ENCODE measurements at regions not wholly inside any gene's neighbourhood (a gene's known extent, or its start where the extent isn't known, plus 50 kb on each side); places are given as distances from the start of the nearest gene placed in this dataset.

DNA sequence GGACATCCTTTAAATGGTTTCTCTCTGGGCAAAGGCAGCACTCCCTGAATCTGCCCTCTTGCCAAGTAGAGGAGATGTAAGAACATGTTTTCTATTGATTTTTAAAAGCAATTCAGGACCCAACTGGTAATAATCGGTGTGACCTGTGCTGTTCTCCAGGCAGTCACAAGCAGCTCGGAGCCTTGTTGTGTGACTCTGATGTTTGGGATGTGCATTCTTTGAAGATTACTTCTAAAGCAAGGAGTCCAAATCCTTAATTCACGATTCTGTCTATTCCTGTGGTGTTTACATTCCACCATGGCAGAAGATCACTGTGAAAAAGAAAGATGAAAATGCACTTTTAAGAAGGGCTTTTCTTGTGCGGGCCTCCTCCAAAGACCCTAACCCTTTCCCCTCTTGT, 122.3 kb upstream of the ZNF536 start:
- H3K27ac ChIP-seq, result no peak overlapping the region
- no peaks in the 10 kb centered on the region for H3K27me3 ChIP-seq
- no peaks in the 10 kb centered on the region for H3K4me1 ChIP-seq
- no peak overlapping the region for H3K9ac ChIP-seq (ENCODE audit: low read depth in 2 of 2, low read length in 2 of 2)
- no peaks in the 10 kb centered on the region for H3K36me3 ChIP-seq
- intact Hi-C loops (cut with DNase I), result no loop called here
- no peaks in the 10 kb centered on the region for H3K9me3 ChIP-seq
- no peak overlapping the region for H3K4me3 ChIP-seq
- no peak for TF ChIP-seq CTCF (IDR thresholded peaks at IDR 0.05)
- DNase-seq, result no peak

DNA sequence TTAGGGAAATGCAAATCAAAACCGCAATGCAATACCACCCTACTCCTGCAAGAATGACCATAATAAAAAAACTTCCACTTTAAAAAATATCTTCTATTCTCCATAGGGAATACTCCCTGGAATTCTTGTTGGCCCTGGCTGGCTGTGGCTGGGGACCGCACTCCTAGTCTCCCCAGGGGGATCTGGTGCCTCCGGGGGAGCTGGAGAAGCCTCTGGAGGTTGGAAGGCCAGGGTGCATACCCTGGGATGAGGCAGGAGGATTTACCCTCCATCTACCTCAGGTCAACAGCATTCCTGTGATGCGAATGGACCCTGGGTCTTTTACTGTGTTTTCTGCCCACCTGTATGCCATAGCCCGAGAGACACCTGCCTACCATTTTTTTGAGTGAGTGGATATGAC, 120.0 kb upstream of the ZNF536 start:
- Histone ChIP-seq H3K27me3 (no peaks in the 10 kb centered on the region), H3K27ac (no peak overlapping the region), H3K9ac (ENCODE audit: low read depth in 2 of 2, low read length in 2 of 2) (no peak overlapping the region), H3K36me3 (no peaks in the 10 kb centered on the region), H3K9me3 (no peaks in the 10 kb centered on the region), H3K4me1 (no peaks in the 10 kb centered on the region), H3K4me3 (no peak overlapping the region)
- intact Hi-C loops (cut with DNase I), result no loop called here
- DNase-seq, result no peak
- no peak for TF ChIP-seq CTCF (IDR thresholded peaks at IDR 0.05)

- Histone ChIP-seq H3K9ac (ENCODE audit: low read depth in 2 of 2, low read length in 2 of 2) (no peak overlapping the region), H3K36me3 (no peaks in the 10 kb centered on the region), H3K9me3 (no peaks in the 10 kb centered on the region), H3K4me3 (no peak overlapping the region), H3K27ac (no peak overlapping the region), H3K4me1 (no peaks in the 10 kb centered on the region), H3K27me3 (no peaks in the 10 kb centered on the region)
- no peak for TF ChIP-seq CTCF (IDR thresholded peaks at IDR 0.05)
- DNase-seq, result no peak
- intact Hi-C loops (cut with DNase I), result no loop called here
Measured at GRCh38 chr19:30253581-30253996, 118.6 kb upstream of the ZNF536 start.

GRCh38 chr19:30254158-30254557, 118.0 kb upstream of the ZNF536 start:
- no peak overlapping the region for H3K4me3 ChIP-seq
- no peak overlapping the region for H3K27ac ChIP-seq
- intact Hi-C loops (cut with DNase I), result no loop called here
- DNase-seq, result no peak
- H3K9ac ChIP-seq (ENCODE audit: low read depth in 2 of 2, low read length in 2 of 2), result no peak overlapping the region
- H3K9me3 ChIP-seq, result no peaks in the 10 kb centered on the region
- H3K36me3 ChIP-seq, result no peaks in the 10 kb centered on the region
- no peaks in the 10 kb centered on the region for H3K27me3 ChIP-seq
- H3K4me1 ChIP-seq, result no peaks in the 10 kb centered on the region
- TF ChIP-seq CTCF (IDR thresholded peaks at IDR 0.05), result no peak

GRCh38 chr19:30254789-30255188, 117.4 kb upstream of the ZNF536 start:
- Histone ChIP-seq H3K4me3 (no peak overlapping the region), H3K27me3 (no peaks in the 10 kb centered on the region), H3K27ac (no peak overlapping the region), H3K4me1 (no peaks in the 10 kb centered on the region), H3K9me3 (no peaks in the 10 kb centered on the region), H3K36me3 (no peaks in the 10 kb centered on the region), H3K9ac (ENCODE audit: low read depth in 2 of 2, low read length in 2 of 2) (no peak overlapping the region)
- DNase-seq, result no peak
- intact Hi-C loops (cut with DNase I), result no loop called here
- no peak for TF ChIP-seq CTCF (IDR thresholded peaks at IDR 0.05)
